Fibroblast of gingiva (primary cell): ENCODE measurements at regions not wholly inside any gene's neighbourhood (a gene's known extent, or its start where the extent isn't known, plus 50 kb on each side); places are given as distances from the start of the nearest gene placed in this dataset.
"Not testable (repeated sequence)": the region's sequence is repeated elsewhere in the genome, so short reads cannot be mapped to it uniquely, and the experiment has no call there.

ENCODE experiments used
- DNase-seq: peaks from one replicate; pipeline ENCODE4 v3.0.0-alpha.2; 2011; ENCODE audit warnings: low read depth

DNA sequence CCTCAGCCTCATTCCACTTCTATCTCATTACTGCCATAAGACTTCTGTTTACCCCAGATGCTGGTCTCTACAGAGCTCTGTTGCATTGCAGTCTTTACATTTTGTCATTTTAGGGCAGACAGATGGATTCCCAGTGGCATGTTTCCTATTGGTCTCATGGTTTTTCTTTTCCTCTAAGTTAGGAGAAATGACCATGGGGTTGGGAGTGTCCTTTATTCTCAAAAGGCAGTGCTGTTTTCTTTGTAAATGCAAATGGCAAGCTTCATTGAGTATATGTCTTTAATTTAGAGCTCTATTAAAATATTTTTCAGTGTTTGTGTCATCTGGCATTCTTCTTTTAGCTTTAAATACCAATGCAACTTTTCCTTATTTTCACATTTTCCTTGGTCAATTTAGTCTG lies 57.0 kb downstream of the MSTN start:
- no peak for DNase-seq

DNA sequence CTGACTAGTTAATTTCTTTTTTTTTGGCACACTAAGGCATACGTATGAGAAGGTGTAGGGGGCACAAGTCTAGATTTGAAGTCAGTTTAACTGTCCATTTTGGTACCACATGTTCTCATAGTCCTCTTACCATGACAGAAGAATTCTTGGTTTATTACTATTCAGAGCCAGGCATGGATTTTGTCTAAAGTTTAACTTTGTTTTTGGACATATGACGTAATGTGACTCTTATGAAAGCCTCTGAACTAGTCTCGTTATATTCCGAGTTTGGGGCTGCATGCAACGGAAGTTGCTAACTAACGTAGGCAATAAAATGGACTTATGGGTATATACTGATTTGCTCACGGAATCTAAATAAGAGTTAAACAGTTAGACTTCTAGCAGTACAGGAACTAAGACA lies 62.9 kb downstream of the MSTN start:
- DNase-seq = no peak

DNA sequence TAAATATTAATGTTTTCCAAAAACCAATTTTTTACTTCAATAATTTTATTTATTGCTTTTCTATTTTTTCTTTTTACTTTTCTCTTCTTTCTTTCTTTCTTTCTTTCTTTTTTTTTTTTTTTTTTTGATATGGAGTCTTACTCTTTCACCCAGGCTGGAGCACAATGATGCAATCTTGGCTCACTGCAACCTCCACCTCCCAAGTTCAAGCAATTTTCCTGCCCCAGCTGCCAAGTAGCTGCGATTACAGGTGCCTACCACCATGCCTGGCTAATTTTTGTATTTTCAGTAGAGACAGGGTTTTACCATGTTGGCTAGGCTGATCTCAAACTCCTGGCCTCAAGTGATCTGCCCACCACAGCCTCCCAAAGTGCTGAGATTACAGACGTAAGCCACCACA lies 63.9 kb downstream of the MSTN start:
- DNase-seq = not testable (repeated sequence)

DNA sequence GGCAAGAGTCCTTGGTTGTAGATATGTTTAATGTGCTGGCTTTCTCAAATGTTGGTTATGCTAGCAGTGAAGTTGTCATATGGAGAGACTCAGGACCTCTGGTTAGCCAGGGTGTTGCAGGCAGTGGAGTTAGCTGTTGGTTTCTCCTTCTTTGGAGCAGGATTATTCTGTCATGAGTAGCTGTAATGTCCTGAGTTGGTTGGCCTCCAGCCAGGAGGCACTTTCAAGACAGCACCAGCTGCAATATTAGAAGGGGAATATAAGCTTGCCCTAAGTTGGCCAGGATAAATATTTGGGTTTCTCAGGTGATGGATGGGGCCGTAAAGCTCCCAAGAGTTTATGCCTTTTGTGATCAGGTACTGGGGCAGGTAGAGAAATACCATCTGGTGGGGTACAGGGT lies 65.5 kb downstream of the MSTN start:
- DNase-seq = no peak

DNA sequence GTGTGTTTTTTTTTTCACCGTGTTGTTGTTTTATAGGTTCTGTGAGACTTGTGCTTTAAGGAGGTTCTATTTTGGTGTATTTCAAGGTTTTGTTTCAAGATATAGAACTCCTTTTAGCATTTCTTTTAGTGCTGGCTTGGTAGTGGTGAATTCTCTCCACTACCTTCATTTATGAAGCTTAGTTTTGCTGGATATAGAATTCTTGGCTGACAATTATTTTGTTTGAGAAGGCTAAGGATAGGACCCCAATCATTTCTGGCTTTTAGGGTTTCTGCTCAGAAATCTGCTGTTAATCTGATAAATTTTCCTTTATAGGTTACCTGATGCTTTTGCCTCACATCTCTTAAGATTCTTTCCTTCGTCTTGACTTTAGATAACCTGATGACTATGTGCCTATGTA lies 66.8 kb downstream of the MSTN start:
- DNase-seq = no peak

DNA sequence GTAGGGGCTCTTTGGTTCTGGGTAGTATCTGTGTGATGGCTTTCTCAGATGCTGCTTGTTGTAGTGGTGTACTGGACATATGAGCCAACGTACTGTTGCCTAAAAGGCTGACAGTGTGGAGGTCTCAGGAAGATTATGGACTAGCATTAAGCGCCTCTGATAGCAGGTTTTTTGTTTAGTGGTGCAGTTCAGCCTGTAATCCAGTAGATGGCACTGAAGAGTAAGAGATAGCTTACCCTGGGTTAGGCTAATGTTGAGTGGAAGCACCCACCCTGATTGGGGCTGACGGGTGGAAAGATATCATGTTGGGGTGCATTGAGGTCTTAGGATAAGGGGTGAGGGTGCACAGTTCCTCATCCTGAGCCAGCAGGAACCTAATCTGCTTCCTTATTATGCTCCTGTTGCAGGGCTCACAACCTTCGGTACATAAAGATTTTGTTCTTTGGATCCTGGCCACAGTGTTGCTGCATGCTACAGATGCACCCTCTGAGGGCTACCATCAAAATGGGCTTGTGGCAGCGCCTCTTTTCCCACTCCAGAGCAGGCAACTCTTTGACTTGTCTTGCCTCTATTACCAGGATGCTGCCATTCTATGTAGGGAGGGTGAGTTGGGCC lies 79.6 kb downstream of the MSTN start:
- DNase-seq = no peak

DNA sequence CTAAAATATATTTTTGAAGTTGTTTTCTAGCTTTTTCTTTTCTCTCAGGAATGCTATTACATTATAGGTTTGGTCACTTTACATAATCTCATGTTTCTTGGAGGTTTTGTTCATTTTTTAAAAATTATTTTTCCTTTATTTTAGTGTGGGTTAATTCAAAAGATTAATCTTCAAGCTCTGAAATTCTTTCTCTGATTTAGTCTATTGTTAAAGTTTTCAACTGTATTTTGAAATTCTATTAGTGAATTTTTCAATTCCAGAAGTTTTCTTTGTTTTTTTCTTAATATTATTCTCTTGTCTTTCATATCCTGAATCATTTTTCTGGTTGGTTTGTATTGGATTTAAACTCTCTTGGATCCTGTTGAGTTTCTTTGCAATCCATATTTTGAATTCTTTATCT lies 80.4 kb downstream of the MSTN start:
- DNase-seq = no peak

DNA sequence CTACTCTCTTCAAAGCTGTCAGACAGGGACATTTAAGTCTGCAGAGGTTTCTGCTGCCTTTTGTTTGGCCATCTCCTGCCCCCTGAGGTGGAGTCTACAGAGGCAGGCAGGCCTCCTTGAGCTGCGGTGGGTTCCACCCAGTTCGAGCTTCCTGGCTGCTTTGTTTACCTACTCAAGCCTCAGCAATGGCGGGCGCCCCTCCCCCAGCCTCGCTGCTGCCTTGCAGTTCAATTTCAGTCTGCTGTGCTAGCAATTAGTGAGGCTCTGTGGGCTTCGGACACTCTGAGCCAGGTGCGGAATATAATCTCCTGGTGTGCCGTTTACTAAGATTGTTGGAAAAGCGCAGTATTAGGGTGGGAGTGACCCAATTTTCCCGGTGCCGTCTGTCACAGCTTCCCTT lies 86.0 kb downstream of the MSTN start:
- DNase-seq = not testable (repeated sequence)

DNA sequence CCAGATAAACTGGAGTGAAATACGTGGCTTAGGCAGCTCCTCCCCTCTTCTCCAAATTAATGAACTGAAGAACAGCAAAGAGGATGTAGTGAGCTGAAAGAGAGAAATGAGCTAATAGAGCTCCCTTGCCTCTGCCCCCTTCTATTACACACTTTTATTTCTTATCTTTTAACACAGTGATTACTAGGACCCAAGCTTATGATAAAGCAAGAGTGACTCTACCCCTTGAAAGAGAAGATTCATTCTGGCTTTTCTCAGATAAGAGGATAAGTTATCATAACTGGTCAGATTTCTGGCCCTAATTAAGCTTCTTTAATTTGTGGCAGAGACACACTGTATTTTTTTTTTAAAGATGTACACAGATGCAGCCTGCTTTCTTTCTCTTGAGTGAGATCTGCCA lies 102.2 kb downstream of the MSTN start:
- DNase-seq = no peak

DNA sequence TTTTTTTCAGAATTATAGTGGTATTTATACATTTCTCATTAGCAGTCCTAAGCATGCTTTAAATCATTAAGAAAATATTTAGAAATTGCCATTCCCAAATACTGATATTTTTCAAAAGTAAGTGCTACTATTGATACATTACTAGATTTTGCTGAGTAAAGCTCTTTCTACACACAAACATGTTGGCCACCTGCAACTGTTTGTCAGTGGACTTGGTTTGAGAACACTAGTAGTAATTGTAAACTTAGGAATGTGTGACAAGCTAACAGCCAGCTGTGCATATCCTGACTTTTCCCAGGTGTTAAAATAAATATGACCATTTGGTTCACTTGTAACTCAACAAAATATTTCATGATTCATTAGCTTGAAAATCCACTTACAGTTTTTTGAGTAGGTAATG lies 103.1 kb downstream of the MSTN start:
- no peak for DNase-seq

DNA sequence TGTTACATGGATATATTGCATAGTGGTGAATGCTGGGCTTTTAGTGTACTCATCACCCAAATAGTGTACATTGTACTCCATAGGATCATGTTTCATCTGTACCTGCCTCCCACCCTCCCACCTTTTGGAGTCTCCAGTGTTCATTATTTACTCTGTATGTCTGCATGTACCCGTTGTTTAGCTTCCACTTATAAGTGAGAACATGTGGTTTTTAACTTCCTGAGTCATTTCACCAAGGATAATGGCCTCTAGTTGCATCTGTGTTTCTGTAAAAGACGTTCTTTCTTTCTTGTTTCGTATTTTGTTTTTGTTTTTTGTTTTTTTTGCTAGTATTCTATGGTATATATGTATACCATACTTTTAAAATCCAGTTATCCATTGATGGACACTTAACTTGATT lies 107.5 kb downstream of the MSTN start:
- DNase-seq = no peak

DNA sequence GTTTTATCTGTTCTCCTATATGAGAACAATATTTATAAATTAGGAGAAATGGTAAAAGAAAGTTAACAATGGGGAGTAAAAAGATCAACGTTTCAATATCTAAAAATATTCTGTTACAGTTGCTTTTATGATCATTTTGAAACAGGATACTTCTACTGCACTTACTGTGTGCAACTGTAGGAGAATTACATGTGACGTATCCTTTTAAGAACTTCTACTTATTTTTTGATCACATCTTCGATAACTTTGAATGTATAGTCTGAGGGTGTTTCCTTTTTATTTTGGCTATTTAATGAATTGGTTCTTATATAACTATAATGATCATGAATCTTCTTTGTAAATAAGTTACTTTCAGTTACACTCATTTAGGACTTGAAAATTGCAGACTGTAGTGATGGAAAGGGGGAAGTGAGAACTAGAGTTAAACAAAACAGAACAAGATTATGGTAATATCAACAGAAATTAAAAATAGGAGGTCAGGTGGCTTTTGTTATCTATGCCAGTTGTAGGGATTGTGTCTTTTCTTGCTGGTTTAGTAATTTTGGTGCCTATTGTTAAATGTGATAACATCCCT lies 109.9 kb downstream of the MSTN start:
- no peak for DNase-seq

DNA sequence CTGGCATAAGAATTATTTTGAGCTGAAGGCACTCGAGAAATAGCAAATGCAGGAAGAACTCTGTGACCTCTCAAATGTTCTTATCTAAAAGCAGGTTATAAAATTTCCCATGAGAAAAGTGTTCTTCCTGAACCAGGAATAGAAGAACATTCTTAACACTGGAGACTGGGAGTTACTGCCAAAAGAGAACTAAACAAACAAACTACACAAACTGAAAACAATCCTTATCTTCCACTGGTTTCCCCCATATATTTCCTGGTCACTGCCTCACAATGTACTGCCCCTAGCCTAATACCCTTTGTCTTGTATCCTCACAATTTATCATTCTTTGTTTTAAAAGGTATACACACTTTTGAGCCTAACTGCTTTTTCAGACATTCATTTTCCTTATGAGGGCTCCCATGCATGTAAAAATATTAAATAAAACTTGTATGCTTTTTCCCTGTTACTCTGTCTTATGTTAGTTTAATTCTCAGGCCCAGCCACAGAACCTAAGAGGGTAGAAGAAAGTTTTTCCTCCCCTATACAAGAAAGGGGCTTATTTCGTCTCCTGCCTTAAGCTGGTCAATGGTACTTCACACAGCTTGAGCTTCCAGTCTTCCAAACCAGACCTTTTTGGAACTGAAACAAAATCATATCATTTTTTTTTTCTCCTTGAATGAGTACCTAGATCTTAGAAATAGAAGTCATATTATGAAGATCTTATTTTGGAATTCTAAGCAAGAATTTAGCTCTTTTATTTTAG lies 110.6 kb downstream of the MSTN start:
- DNase-seq = no peak

DNA sequence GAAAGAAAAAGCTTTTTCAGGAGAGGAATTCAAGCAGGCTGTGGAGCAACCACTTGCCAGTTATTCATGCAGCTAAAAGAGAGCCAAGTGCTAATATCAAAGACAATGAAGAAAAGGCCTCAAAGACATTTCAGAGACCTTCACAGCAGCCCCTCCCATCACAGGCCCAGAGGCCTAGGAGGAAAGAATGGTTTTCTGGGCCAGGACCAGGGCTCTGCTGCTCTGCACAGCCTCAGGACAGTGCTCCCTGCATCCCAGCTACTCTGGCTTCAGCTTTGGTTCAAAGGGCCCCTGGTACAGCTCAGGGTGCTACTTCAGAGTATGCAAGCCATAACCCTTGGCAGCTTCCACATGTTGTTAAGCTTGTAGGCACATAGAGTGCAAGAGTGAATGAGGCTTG lies 119.5 kb downstream of the MSTN start:
- no peak for DNase-seq

DNA sequence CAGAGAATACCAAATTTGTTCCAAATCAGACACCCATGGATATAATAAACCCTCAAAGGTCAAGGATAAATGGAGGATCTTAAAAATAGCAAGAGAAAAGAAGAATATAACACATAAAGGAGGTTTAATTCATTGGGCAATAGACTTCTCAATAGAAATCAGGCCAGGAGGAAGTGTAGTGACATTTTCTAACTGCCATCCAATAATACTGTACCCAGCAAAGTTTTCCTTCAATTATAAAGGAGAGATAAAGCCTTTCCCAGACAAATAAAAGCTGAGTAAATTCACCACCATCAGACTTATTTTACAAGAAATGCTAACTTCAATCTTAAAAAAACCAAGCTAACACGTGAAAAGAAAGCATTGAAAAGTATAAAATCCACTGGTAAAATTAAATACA lies 121.6 kb downstream of the MSTN start:
- DNase-seq = no peak

DNA sequence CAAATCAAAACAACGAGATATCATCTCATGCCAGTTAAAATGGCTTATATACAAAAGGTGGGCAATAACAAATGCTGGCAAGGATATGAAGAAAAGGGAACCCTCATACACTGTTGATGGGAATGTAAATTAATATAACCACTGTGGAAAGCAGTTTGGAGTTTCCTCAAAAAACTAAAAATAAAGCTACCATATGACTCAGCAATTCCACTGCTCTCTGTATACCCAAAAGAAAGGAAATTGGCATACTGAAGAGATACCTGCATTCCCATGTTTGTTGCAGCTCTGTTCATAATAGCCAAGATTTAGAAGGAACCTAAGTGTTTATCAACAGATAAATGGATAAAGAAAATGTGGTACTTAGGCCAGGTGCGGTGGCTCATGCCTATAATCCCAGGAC lies 124.8 kb downstream of the MSTN start:
- no peak for DNase-seq

DNA sequence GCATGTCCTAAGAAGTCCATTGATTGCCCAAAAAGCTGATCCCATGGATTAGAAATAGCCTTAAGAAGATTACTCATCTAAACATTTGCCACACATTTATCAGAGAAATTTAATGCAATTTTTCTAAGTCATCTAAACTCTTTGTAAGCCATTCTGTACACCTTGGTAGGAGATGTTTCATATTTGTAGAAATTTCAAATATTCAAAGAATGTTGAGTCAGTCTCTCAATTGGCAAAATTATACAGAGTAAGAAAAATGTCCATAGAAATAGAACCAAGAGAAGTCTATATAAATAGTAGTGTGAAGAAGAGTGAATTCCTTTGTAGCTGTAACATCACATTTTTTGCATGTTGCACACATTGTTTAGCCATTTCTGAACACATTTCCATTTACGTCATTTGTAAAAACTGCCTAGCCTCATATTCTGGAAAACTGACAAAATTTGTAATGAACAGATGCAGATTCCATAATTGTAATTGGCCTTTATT lies 128.6 kb downstream of the MSTN start:
- DNase-seq = peak; percentile 88

DNA sequence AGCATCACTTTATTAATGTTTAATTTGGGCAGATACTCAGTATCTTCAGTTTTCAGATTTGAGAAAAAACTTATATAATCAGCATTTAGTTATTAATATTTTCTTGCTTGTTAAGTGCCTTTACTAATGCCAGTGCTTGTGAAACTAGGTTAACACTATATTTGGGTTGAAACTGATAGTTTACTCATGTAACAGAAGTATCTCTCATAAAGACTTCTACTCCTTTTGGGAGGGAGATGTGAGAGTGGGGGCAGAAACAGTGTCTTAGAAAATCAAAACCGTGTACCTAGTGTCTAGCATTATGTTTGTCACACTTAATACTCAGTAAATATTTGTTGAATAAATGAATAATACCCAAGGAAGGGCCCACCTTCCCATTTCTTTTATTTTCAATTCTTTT lies 129.5 kb downstream of the MSTN start:
- DNase-seq = no peak

DNA sequence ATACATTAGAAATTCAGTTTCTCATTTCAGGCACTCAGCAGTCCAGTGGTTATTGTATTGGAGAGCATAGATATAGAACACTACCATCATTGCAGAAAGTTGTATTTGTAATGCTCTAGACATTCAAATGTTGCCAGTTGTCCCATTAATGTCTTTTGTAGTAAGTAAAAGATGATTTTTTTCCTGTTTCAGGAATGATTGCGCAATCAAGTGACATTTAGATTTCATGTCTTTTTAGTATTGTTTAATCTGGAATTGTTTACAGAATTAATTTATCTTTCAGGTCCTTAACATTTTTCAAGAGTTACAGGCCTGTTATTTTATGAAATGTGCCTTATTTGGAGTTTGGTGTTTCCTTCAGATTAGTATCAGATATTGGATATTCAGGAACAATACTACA lies 134.7 kb downstream of the MSTN start:
- peak; percentile 58 for DNase-seq
